ENCODE measurements at regions not wholly inside any gene's neighbourhood (a gene's known extent, or its start where the extent isn't known, plus 50 kb on each side); places are given as distances from the start of the nearest gene placed in this dataset.
"Not testable (repeated sequence)": the region's sequence is repeated elsewhere in the genome, so short reads cannot be mapped to it uniquely, and the experiment has no call there.

GRCh38 chr19:28358633-28359032 lies 854.3 kb downstream of the UQCRFS1 start:
- H3K9ac ChIP-seq (ENCODE audit: low read length in 5 of 5), result no peak overlapping the region
- peaks cover 0 to 3% (median 0%) of the 10 kb centered on the region in 5 donors for H3K27me3 ChIP-seq (ENCODE audit: control insufficient read depth in 5 of 5, insufficient read depth in 4 of 5, low read length in 5 of 5)
- H3K4me1 ChIP-seq (ENCODE audit: control insufficient read depth in 5 of 5, insufficient read depth in 5 of 5, low read length in 5 of 5), result no peaks in the 10 kb centered on the region
- no peak overlapping the region for H3K4me3 ChIP-seq (ENCODE audit: low read depth in 1 of 5, low read length in 5 of 5)
- no peaks in the 10 kb centered on the region for H3K36me3 ChIP-seq (ENCODE audit: control insufficient read depth in 5 of 5, insufficient read depth in 5 of 5, low read length in 5 of 5)
- peaks cover 0 to 7% (median 5%) of the 10 kb centered on the region in 5 donors for H3K9me3 ChIP-seq (ENCODE audit: control insufficient read depth in 5 of 5, low read length in 5 of 5)
- H3K27ac ChIP-seq (ENCODE audit: low read depth, low read length), result no peak overlapping the region

- Histone ChIP-seq H3K27me3 (ENCODE audit: control insufficient read depth in 5 of 5, insufficient read depth in 4 of 5, low read length in 5 of 5) (no peaks in the 10 kb centered on the region), H3K27ac (ENCODE audit: low read depth, low read length) (no peak overlapping the region), H3K4me3 (ENCODE audit: low read depth in 1 of 5, low read length in 5 of 5) (peak overlapping the region in 1 of 5 donors; percentile 21), H3K36me3 (ENCODE audit: control insufficient read depth in 5 of 5, insufficient read depth in 5 of 5, low read length in 5 of 5) (no peaks in the 10 kb centered on the region), H3K9ac (ENCODE audit: low read length in 5 of 5) (no peak overlapping the region), H3K9me3 (ENCODE audit: control insufficient read depth in 5 of 5, low read length in 5 of 5) (peaks cover 0 to 9% (median 7%) of the 10 kb centered on the region in 5 donors), H3K4me1 (ENCODE audit: control insufficient read depth in 5 of 5, insufficient read depth in 5 of 5, low read length in 5 of 5) (no peaks in the 10 kb centered on the region)
Measured at GRCh38 chr19:28351761-28352160, 861.2 kb downstream of the UQCRFS1 start.

GRCh38 chr19:28351321-28351720 lies 861.6 kb downstream of the UQCRFS1 start:
- not testable (repeated sequence) for H3K36me3 ChIP-seq (ENCODE audit: control insufficient read depth in 5 of 5, insufficient read depth in 5 of 5, low read length in 5 of 5)

GRCh38 chr19:28350673-28351072 lies 862.3 kb downstream of the UQCRFS1 start:
- Histone ChIP-seq H3K9ac (ENCODE audit: low read length in 5 of 5) (no peak overlapping the region), H3K4me3 (ENCODE audit: low read depth in 1 of 5, low read length in 5 of 5) (no peak overlapping the region), H3K27me3 (ENCODE audit: control insufficient read depth in 5 of 5, insufficient read depth in 4 of 5, low read length in 5 of 5) (no peaks in the 10 kb centered on the region), H3K4me1 (ENCODE audit: control insufficient read depth in 5 of 5, insufficient read depth in 5 of 5, low read length in 5 of 5) (no peaks in the 10 kb centered on the region), H3K9me3 (ENCODE audit: control insufficient read depth in 5 of 5, low read length in 5 of 5) (peaks cover 0 to 9% (median 7%) of the 10 kb centered on the region in 5 donors), H3K36me3 (ENCODE audit: control insufficient read depth in 5 of 5, insufficient read depth in 5 of 5, low read length in 5 of 5) (no peaks in the 10 kb centered on the region), H3K27ac (ENCODE audit: low read depth, low read length) (no peak overlapping the region)

More at GRCh38 chr19:28351321-28351720, 861.6 kb downstream of the UQCRFS1 start:
- not testable (repeated sequence) for H3K9me3 ChIP-seq (ENCODE audit: control insufficient read depth in 5 of 5, low read length in 5 of 5); H3K4me1 ChIP-seq (ENCODE audit: control insufficient read depth in 5 of 5, insufficient read depth in 5 of 5, low read length in 5 of 5); H3K9ac ChIP-seq (ENCODE audit: low read length in 5 of 5); H3K4me3 ChIP-seq (ENCODE audit: low read depth in 1 of 5, low read length in 5 of 5); H3K27me3 ChIP-seq (ENCODE audit: control insufficient read depth in 5 of 5, insufficient read depth in 4 of 5, low read length in 5 of 5); H3K27ac ChIP-seq (ENCODE audit: low read depth, low read length)

GRCh38 chr19:28350037-28350436 lies 862.9 kb downstream of the UQCRFS1 start:
- Histone ChIP-seq H3K4me1 (ENCODE audit: control insufficient read depth in 5 of 5, insufficient read depth in 5 of 5, low read length in 5 of 5) (no peaks in the 10 kb centered on the region), H3K27me3 (ENCODE audit: control insufficient read depth in 5 of 5, insufficient read depth in 4 of 5, low read length in 5 of 5) (no peaks in the 10 kb centered on the region), H3K27ac (ENCODE audit: low read depth, low read length) (no peak overlapping the region), H3K4me3 (ENCODE audit: low read depth in 1 of 5, low read length in 5 of 5) (no peak overlapping the region), H3K9ac (ENCODE audit: low read length in 5 of 5) (no peak overlapping the region), H3K9me3 (ENCODE audit: control insufficient read depth in 5 of 5, low read length in 5 of 5) (peaks cover 0 to 9% (median 7%) of the 10 kb centered on the region in 5 donors), H3K36me3 (ENCODE audit: control insufficient read depth in 5 of 5, insufficient read depth in 5 of 5, low read length in 5 of 5) (no peaks in the 10 kb centered on the region)

- Histone ChIP-seq H3K4me3 (ENCODE audit: low read depth in 1 of 5, low read length in 5 of 5) (no peak overlapping the region), H3K27me3 (ENCODE audit: control insufficient read depth in 5 of 5, insufficient read depth in 4 of 5, low read length in 5 of 5) (no peaks in the 10 kb centered on the region), H3K9ac (ENCODE audit: low read length in 5 of 5) (no peak overlapping the region), H3K4me1 (ENCODE audit: control insufficient read depth in 5 of 5, insufficient read depth in 5 of 5, low read length in 5 of 5) (no peaks in the 10 kb centered on the region), H3K9me3 (ENCODE audit: control insufficient read depth in 5 of 5, low read length in 5 of 5) (peaks cover 0 to 9% (median 7%) of the 10 kb centered on the region in 5 donors), H3K36me3 (ENCODE audit: control insufficient read depth in 5 of 5, insufficient read depth in 5 of 5, low read length in 5 of 5) (no peaks in the 10 kb centered on the region), H3K27ac (ENCODE audit: low read depth, low read length) (no peak overlapping the region)
Measured at GRCh38 chr19:28349604-28350003, 863.3 kb downstream of the UQCRFS1 start.

GRCh38 chr19:28345811-28346210 lies 867.1 kb downstream of the UQCRFS1 start:
- Histone ChIP-seq H3K36me3 (ENCODE audit: control insufficient read depth in 5 of 5, insufficient read depth in 5 of 5, low read length in 5 of 5) (no peaks in the 10 kb centered on the region), H3K9me3 (ENCODE audit: control insufficient read depth in 5 of 5, low read length in 5 of 5) (no peaks in the 10 kb centered on the region), H3K4me1 (ENCODE audit: control insufficient read depth in 5 of 5, insufficient read depth in 5 of 5, low read length in 5 of 5) (no peaks in the 10 kb centered on the region), H3K4me3 (ENCODE audit: low read depth in 1 of 5, low read length in 5 of 5) (no peak overlapping the region), H3K9ac (ENCODE audit: low read length in 5 of 5) (no peak overlapping the region), H3K27ac (ENCODE audit: low read depth, low read length) (no peak overlapping the region), H3K27me3 (ENCODE audit: control insufficient read depth in 5 of 5, insufficient read depth in 4 of 5, low read length in 5 of 5) (peaks cover 0 to 2% (median 0%) of the 10 kb centered on the region in 5 donors)

GRCh38 chr19:28341810-28342350 lies 871.1 kb downstream of the UQCRFS1 start:
- H3K9ac ChIP-seq (ENCODE audit: low read length in 5 of 5), result no peak overlapping the region
- no peak overlapping the region for H3K4me3 ChIP-seq (ENCODE audit: low read depth in 1 of 5, low read length in 5 of 5)
- H3K27me3 ChIP-seq (ENCODE audit: control insufficient read depth in 5 of 5, insufficient read depth in 4 of 5, low read length in 5 of 5), result peaks cover 0 to 2% (median 0%) of the 10 kb centered on the region in 5 donors
- no peaks in the 10 kb centered on the region for H3K4me1 ChIP-seq (ENCODE audit: control insufficient read depth in 5 of 5, insufficient read depth in 5 of 5, low read length in 5 of 5)
- H3K27ac ChIP-seq (ENCODE audit: low read depth, low read length), result no peak overlapping the region
- H3K9me3 ChIP-seq (ENCODE audit: control insufficient read depth in 5 of 5, low read length in 5 of 5), result peaks cover 0 to 11% (median 4%) of the 10 kb centered on the region in 5 donors
- H3K36me3 ChIP-seq (ENCODE audit: control insufficient read depth in 5 of 5, insufficient read depth in 5 of 5, low read length in 5 of 5), result no peaks in the 10 kb centered on the region

- Histone ChIP-seq H3K9ac (ENCODE audit: low read length in 5 of 5) (no peak overlapping the region), H3K9me3 (ENCODE audit: control insufficient read depth in 5 of 5, low read length in 5 of 5) (peaks cover 0 to 7% (median 4%) of the 10 kb centered on the region in 5 donors), H3K4me1 (ENCODE audit: control insufficient read depth in 5 of 5, insufficient read depth in 5 of 5, low read length in 5 of 5) (no peaks in the 10 kb centered on the region), H3K4me3 (ENCODE audit: low read depth in 1 of 5, low read length in 5 of 5) (no peak overlapping the region), H3K27ac (ENCODE audit: low read depth, low read length) (no peak overlapping the region), H3K36me3 (ENCODE audit: control insufficient read depth in 5 of 5, insufficient read depth in 5 of 5, low read length in 5 of 5) (no peaks in the 10 kb centered on the region), H3K27me3 (ENCODE audit: control insufficient read depth in 5 of 5, insufficient read depth in 4 of 5, low read length in 5 of 5) (peaks cover 0 to 4% (median 0%) of the 10 kb centered on the region in 5 donors)
Measured at GRCh38 chr19:28334419-28334818, 878.5 kb downstream of the UQCRFS1 start.

GRCh38 chr19:28333909-28334308 lies 879.0 kb downstream of the UQCRFS1 start:
- Histone ChIP-seq H3K9ac (ENCODE audit: low read length in 5 of 5) (no peak overlapping the region), H3K27ac (ENCODE audit: low read depth, low read length) (no peak overlapping the region), H3K9me3 (ENCODE audit: control insufficient read depth in 5 of 5, low read length in 5 of 5) (peaks cover 0 to 7% (median 3%) of the 10 kb centered on the region in 5 donors), H3K4me1 (ENCODE audit: control insufficient read depth in 5 of 5, insufficient read depth in 5 of 5, low read length in 5 of 5) (no peaks in the 10 kb centered on the region), H3K36me3 (ENCODE audit: control insufficient read depth in 5 of 5, insufficient read depth in 5 of 5, low read length in 5 of 5) (no peaks in the 10 kb centered on the region), H3K4me3 (ENCODE audit: low read depth in 1 of 5, low read length in 5 of 5) (no peak overlapping the region), H3K27me3 (ENCODE audit: control insufficient read depth in 5 of 5, insufficient read depth in 4 of 5, low read length in 5 of 5) (peaks cover 0 to 4% (median 0%) of the 10 kb centered on the region in 5 donors)
